ENCODE measurements at regions not wholly inside any gene's neighbourhood (a gene's known extent, or its start where the extent isn't known, plus 50 kb on each side); places are given as distances from the start of the nearest gene placed in this dataset.
"Not testable (repeated sequence)": the region's sequence is repeated elsewhere in the genome, so short reads cannot be mapped to it uniquely, and the experiment has no call there.

DNA sequence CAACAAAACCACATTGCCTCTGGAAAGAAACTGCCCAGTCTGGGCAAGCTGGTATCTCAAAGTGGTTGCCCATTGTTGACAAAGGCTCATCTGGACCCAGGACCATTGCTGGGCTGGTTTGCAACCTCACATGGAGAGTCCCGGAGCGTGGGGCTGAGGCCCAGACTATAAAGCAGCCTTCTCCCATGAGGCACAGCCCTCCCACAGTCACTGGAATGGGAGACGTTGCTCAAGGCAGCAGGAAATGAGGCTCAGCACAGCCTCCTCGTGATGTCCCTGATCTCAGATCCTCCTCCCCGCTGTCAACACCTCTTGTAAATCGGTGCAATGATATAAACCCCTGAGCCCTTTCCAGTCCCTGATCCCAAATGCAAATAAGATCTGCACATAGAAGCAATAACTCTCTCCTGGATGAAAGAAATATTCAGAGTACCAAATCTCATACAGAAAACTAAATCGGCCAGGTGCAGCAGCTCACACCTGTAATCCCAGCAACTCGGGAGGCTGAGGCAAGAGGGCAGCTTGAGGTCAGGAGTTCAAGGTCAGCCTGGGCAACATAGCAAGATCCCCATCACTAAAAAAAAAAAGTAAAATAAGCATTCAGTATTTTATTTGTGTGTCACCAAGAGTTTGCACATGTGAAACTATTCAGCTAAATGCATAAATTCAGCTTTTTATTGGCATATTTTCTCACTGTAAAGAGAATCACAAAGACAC is 103.0 kb upstream of the RREB1 start:
- Mint-ChIP-seq H3K27ac (no peak overlapping the region), H3K36me3 (no peaks in the 10 kb centered on the region), H3K9me3 (no peaks in the 10 kb centered on the region)
- no peak for ATAC-seq
- no peak for DNase-seq (ENCODE audit: low spot score in 2 of 2)

DNA sequence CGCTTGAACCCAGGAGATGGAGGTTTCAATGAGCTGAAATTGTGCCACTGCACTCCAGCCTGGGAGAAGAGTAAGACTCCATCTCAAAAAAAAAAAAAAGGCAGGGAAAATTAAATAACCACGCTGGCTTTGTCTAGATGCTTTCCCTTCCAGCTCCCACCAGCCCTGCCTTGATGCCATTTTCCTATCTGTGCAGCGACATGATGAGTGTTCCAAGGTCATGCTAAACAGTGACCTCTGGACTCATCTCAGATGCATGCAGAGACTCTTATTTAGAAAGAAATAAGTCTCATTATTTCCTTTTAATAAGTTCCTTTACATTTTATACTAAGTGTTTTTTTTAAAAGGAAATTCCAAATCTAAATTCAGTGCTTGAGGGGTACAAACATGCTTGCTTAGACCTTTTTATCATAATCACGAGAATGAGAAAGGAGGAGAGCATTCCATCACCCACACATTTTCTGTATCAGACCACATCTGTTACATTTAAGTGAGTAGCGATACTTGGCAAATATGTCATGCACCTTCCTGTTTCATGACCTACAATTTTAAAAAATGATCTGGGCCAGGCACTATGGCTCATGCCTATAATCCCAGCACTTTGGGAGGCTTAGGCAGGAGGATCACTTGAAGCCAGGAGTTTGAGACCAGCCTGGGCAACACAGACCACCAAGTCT is 101.1 kb upstream of the RREB1 start:
- ATAC-seq (peak; percentile 67 to 94), DNase-seq (ENCODE audit: low spot score in 2 of 2) (no peak)
- no peaks in the 10 kb centered on the region for H3K9me3 Mint-ChIP-seq
- H3K27ac Mint-ChIP-seq, result no peak overlapping the region
- no peaks in the 10 kb centered on the region for H3K36me3 Mint-ChIP-seq

DNA sequence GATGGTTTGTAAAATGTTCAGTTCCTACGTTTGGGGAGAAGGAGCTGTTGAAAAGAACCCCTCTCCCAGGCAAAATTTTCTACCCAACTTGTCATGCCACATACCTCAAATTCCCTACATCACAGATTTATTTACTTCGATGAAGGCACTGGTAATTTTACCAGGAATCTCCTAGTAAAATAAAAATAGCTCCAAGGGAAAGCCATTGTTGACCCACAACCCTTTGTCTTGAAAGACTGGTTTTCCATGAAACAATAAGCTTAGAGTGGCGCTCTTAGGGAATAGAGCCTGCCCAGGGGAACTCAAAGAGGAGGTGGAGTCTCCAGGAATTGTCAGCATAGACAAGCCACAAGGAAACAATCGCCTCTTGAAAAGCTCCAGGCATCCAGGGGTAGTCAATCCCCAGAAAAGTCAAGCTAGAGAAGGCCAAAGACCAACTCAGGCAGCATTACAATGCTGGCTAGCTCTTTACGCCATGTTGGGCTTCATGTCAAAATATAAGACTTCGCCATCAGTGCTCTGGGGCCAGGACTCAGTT is 99.2 kb upstream of the RREB1 start:
- Mint-ChIP-seq H3K27ac (no peak overlapping the region), H3K9me3 (no peaks in the 10 kb centered on the region), H3K36me3 (no peaks in the 10 kb centered on the region)
- ATAC-seq (no peak), DNase-seq (ENCODE audit: low spot score in 2 of 2) (no peak)

- Mint-ChIP-seq H3K36me3 (no peaks in the 10 kb centered on the region), H3K9me3 (no peaks in the 10 kb centered on the region), H3K27ac (no peak overlapping the region)
- DNase-seq (ENCODE audit: low spot score in 2 of 2) (no peak), ATAC-seq (no peak)
These were observed 91.5 kb upstream of the RREB1 start for GRCh38 chr6:7016226-7016625.

GRCh38 chr6:7021301-7021700 is 86.5 kb upstream of the RREB1 start:
- ATAC-seq (no peak), DNase-seq (ENCODE audit: low spot score in 2 of 2) (no peak)
- Mint-ChIP-seq H3K36me3 (no peaks in the 10 kb centered on the region), H3K27ac (no peak overlapping the region), H3K9me3 (no peaks in the 10 kb centered on the region)

DNA sequence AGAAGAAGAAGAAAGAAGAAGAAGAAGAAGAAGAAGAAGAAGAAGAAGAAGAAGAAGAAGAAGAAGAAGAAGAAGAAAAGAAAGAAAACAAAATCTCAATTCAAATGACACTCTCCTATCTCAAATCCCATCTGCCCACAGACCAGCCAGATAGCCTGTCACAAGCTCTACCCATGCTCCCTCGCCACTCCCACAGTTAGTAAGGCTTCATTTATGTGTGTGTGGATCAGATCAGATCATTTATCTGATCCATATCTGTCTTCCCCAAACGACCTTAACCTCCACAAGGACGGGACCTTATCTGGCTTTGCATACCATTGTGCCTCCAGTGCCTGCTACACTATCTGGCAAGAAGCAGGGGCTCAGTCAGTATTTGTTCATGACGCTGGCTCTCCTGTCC is 81.9 kb upstream of the RREB1 start:
- H3K9me3 Mint-ChIP-seq, result no peaks in the 10 kb centered on the region
- H3K36me3 Mint-ChIP-seq, result no peaks in the 10 kb centered on the region
- DNase-seq (ENCODE audit: low spot score in 2 of 2) (no peak), ATAC-seq (no peak)
- H3K27ac Mint-ChIP-seq, result no peak overlapping the region

DNA sequence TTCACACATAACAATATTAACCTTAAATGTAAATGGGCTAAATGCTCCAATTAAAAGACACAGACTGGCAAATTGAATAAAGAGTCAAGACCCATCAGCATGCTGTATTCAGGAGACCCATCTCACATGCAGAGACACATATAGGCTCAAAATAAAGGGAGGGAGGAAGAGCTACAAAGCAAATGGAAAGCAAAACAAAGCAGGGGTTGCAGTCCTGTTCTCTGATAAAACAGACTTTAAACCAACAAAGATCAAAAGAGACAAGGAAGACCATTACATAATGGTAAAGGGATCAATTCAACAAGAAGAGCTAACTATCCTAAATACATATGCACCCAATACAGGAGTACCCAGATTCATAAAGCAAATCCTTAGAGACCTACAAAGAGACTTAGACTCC is 78.8 kb upstream of the RREB1 start:
- not testable (repeated sequence) for H3K9me3 Mint-ChIP-seq; H3K36me3 Mint-ChIP-seq; H3K27ac Mint-ChIP-seq; DNase-seq (ENCODE audit: low spot score in 2 of 2); ATAC-seq

DNA sequence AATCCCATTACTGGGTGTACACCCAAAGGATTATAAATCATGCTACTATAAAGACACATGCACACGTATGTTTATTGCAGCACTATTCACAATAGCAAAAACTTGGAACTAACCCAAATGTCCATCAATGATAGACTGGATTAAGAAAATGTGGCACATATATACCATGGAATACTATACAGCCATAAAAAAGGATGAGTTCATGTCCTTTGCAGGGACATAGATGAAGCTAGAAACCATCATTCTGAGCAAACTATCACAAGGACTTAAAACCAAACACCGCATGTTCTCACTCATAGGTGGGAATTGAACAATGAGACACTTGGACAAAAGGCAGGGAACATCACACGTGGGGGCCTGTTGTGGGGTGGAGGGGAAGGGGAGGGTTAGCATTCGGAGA is 76.8 kb upstream of the RREB1 start:
- not testable (repeated sequence) for H3K27ac Mint-ChIP-seq; ATAC-seq; DNase-seq (ENCODE audit: low spot score in 2 of 2); H3K9me3 Mint-ChIP-seq; H3K36me3 Mint-ChIP-seq

DNA sequence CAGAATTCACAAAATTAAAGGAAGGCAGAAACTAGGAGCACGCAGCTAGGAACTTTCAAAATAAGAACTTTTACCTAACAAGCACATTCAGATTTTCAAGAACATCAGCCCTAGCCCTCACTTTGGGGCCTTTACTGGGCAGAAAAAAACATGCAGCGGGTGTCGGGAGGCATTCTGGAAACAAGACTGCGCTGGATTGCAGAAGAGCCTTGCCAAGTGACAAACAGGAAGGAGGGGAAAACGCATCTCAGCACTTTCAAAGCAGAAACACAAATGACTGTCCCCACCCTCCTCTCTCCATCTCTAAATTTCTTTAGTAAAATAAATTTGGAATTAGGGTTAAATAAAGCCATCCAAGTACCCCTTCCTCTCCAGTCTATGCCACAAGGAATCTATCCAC is 74.6 kb upstream of the RREB1 start:
- no peak for DNase-seq (ENCODE audit: low spot score in 2 of 2)
- no peak for ATAC-seq
- peaks cover 0 to 4% of the 10 kb centered on the region in 2 donors for H3K9me3 Mint-ChIP-seq
- peaks cover 0 to 2% of the 10 kb centered on the region in 2 donors for H3K36me3 Mint-ChIP-seq
- no peak overlapping the region for H3K27ac Mint-ChIP-seq

- Mint-ChIP-seq H3K9me3 (peaks cover 0 to 6% of the 10 kb centered on the region in 2 donors), H3K27ac (no peak overlapping the region), H3K36me3 (peaks cover 0 to 7% of the 10 kb centered on the region in 2 donors)
- DNase-seq (ENCODE audit: low spot score in 2 of 2) (no peak), ATAC-seq (no peak)
These were observed 73.7 kb upstream of the RREB1 start for GRCh38 chr6:7034055-7034454.

- DNase-seq (ENCODE audit: low spot score in 2 of 2) (no peak), ATAC-seq (no peak)
- Mint-ChIP-seq H3K27ac (no peak overlapping the region), H3K36me3 (peaks cover 0 to 7% of the 10 kb centered on the region in 2 donors), H3K9me3 (peaks cover 0 to 6% of the 10 kb centered on the region in 2 donors)
These were observed 71.9 kb upstream of the RREB1 start for GRCh38 chr6:7035837-7036249.

GRCh38 chr6:7041511-7042026 is 66.2 kb upstream of the RREB1 start:
- DNase-seq (ENCODE audit: low spot score in 2 of 2) (no peak), ATAC-seq (no peak)
- peaks cover 0 to 11% of the 10 kb centered on the region in 2 donors for H3K9me3 Mint-ChIP-seq
- H3K36me3 Mint-ChIP-seq, result peaks cover 0 to 7% of the 10 kb centered on the region in 2 donors
- no peak overlapping the region for H3K27ac Mint-ChIP-seq

- Mint-ChIP-seq H3K9me3 (peaks cover 0 to 11% of the 10 kb centered on the region in 2 donors), H3K36me3 (peaks cover 0 to 7% of the 10 kb centered on the region in 2 donors), H3K27ac (no peak overlapping the region)
- no peak for DNase-seq (ENCODE audit: low spot score in 2 of 2)
- ATAC-seq, result no peak
These were observed 65.6 kb upstream of the RREB1 start for GRCh38 chr6:7042056-7042653.

- H3K9me3 Mint-ChIP-seq, result peaks cover 0 to 10% of the 10 kb centered on the region in 2 donors
- DNase-seq (ENCODE audit: low spot score in 2 of 2), result no peak
- ATAC-seq, result no peak
- H3K27ac Mint-ChIP-seq, result no peak overlapping the region
- H3K36me3 Mint-ChIP-seq, result peaks cover 0 to 7% of the 10 kb centered on the region in 2 donors
These were observed 64.9 kb upstream of the RREB1 start for GRCh38 chr6:7042654-7043545.

GRCh38 chr6:7045331-7045730 is 62.4 kb upstream of the RREB1 start:
- no peak overlapping the region for H3K27ac Mint-ChIP-seq
- H3K36me3 Mint-ChIP-seq, result no peaks in the 10 kb centered on the region
- H3K9me3 Mint-ChIP-seq, result peaks cover 0 to 5% of the 10 kb centered on the region in 2 donors
- no peak for DNase-seq (ENCODE audit: low spot score in 2 of 2)
- ATAC-seq, result no peak

GRCh38 chr6:7045746-7046145 is 62.0 kb upstream of the RREB1 start:
- ATAC-seq (no peak), DNase-seq (ENCODE audit: low spot score in 2 of 2) (no peak)
- Mint-ChIP-seq H3K9me3 (peaks cover 0 to 5% of the 10 kb centered on the region in 2 donors), H3K27ac (no peak overlapping the region), H3K36me3 (no peaks in the 10 kb centered on the region)
